RWPE2 (cell line): ENCODE measurements at regions not wholly inside any gene's neighbourhood (a gene's known extent, or its start where the extent isn't known, plus 50 kb on each side); places are given as distances from the start of the nearest gene placed in this dataset.

ENCODE experiments used
- ATAC-seq: fragments of 200-7000 bp; cut with Tn5 transposase; 3 replicates; pipeline ENCODE4 v1.9.1; 2021; ENCODE audit warnings: low read depth
- DNase-seq: peaks from one replicate; pipeline ENCODE4 v3.0.0-alpha.2; 2020; ENCODE audit warnings: low spot score
- H3K27ac ChIP-seq: fragments of 450-650 bp; 2 replicates; pipeline ENCODE4 v1.5.1; 2017; ENCODE audit warnings: mild to moderate bottlenecking; ENCODE audit not compliant: poor library complexity, severe bottlenecking
- H3K27me3 ChIP-seq: fragments of 250-450 bp; sonication (Bioruptor Pico); 2 replicates; pipeline ENCODE4 v1.5.1; 2021; ENCODE audit warnings: mild to moderate bottlenecking, moderate library complexity; ENCODE audit not compliant: insufficient read depth, poor library complexity, severe bottlenecking
- H3K36me3 ChIP-seq: fragments of 250-450 bp; sonication (Bioruptor Pico); 2 replicates; pipeline ENCODE4 v1.5.1; 2020; ENCODE audit warnings: low read depth, mild to moderate bottlenecking, moderate library complexity
- H3K4me1 ChIP-seq: fragments of 250-450 bp; sonication (Bioruptor Pico); 2 replicates; pipeline ENCODE4 v1.5.1; 2021; ENCODE audit warnings: mild to moderate bottlenecking, moderate library complexity; ENCODE audit not compliant: insufficient read depth, poor library complexity, severe bottlenecking
- H3K4me3 ChIP-seq: fragments of 250-450 bp; sonication (Bioruptor Pico); 2 replicates; pipeline ENCODE4 v1.5.1; 2021; ENCODE audit warnings: mild to moderate bottlenecking, moderate library complexity; ENCODE audit not compliant: severe bottlenecking
- H3K9me3 ChIP-seq: fragments of 250-450 bp; sonication (Bioruptor Pico); 2 replicates; pipeline ENCODE4 v1.5.1; 2021; ENCODE audit warnings: mild to moderate bottlenecking, moderate library complexity; ENCODE audit not compliant: severe bottlenecking
- TF ChIP-seq, protein P1 (sequence below): fragments of 450-650 bp; IDR thresholded peaks from one replicate; pipeline ENCODE4 v1.5.1; 2017; ENCODE audit warnings: mild to moderate bottlenecking, moderate library complexity; ENCODE audit not compliant: poor library complexity, severe bottlenecking

DNA sequence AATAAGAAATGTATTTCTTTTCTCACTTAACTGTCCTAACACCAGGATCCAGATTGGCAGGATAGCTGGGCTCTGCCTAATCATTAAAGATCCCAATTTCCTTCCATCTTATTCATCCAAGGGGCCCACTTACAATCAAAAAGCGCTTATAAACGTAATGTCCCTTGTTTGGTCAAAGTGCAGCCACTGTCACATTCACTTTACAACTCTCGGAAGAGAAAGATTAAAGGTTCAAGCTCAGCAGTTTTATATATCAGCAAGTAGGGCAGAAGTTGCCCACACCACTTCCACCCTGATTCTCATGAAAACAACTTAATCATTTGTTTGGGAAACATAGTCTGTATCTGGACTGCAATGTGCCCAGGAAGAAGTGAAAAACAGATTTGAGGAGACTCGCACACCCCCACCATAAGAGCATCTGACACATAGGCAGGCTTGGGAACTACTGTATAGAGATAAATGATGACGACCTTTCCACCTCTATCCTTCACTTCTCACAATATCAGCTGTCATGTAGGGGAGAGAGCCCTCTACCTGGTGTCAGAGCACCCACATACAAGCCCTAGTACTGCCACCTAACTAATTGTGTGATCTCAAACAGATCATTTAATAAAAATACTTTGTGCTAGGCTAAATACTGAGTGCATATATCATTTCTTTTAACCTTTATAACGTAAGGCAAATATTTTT lies 80.8 kb downstream of the CAPZA3 start:
- H3K9me3 ChIP-seq, result no peaks in the 10 kb centered on the region
- no peaks in the 10 kb centered on the region for H3K4me1 ChIP-seq
- DNase-seq (no peak), ATAC-seq (no peak)
- no peak overlapping the region for H3K4me3 ChIP-seq
- TF ChIP-seq, protein P1, sequence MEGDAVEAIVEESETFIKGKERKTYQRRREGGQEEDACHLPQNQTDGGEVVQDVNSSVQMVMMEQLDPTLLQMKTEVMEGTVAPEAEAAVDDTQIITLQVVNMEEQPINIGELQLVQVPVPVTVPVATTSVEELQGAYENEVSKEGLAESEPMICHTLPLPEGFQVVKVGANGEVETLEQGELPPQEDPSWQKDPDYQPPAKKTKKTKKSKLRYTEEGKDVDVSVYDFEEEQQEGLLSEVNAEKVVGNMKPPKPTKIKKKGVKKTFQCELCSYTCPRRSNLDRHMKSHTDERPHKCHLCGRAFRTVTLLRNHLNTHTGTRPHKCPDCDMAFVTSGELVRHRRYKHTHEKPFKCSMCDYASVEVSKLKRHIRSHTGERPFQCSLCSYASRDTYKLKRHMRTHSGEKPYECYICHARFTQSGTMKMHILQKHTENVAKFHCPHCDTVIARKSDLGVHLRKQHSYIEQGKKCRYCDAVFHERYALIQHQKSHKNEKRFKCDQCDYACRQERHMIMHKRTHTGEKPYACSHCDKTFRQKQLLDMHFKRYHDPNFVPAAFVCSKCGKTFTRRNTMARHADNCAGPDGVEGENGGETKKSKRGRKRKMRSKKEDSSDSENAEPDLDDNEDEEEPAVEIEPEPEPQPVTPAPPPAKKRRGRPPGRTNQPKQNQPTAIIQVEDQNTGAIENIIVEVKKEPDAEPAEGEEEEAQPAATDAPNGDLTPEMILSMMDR, result no peak
- no peaks in the 10 kb centered on the region for H3K27me3 ChIP-seq
- no peak overlapping the region for H3K27ac ChIP-seq
- H3K36me3 ChIP-seq, result no peaks in the 10 kb centered on the region

DNA sequence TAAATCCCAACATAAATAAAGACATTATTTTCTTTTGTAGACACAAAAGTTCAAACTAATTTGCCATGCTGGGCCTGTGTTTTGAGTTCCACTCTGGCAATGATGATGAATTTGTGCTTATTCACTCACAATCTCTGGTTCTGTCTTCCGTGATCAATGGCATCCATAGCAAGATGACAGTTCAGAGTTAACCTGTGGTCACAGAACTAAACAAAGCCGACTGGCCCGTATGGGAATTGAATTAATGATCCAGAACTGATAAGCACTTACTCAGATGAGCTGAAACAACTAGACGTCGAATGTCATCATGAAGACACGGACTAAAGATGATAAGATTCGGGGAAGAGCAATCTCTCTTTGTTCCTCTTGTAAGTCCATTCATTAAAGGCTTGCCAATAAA lies 81.6 kb downstream of the CAPZA3 start:
- no peak overlapping the region for H3K4me3 ChIP-seq
- TF ChIP-seq, protein P1, result no peak
- H3K27ac ChIP-seq, result no peak overlapping the region
- H3K27me3 ChIP-seq, result no peaks in the 10 kb centered on the region
- no peaks in the 10 kb centered on the region for H3K4me1 ChIP-seq
- no peak for DNase-seq
- ATAC-seq, result no peak
- no peaks in the 10 kb centered on the region for H3K36me3 ChIP-seq
- H3K9me3 ChIP-seq, result no peaks in the 10 kb centered on the region

DNA sequence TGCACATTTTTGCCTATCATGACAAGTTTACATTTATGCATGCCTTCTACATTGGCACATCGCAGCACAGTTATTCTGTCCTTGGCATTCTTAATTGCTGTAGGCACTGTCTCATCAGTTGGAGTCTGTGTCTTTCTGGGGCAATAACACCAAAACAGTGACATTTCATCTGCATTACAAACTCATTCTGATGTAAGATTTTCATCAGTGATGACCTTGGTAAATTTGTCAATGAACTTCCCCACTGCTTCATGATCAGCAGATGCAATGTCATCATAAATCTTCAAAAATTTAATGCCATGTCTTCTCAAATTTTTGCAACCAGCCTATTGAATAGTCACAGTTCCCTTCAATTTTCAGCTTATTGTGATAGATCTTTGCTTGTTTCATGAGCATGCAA lies 85.5 kb downstream of the CAPZA3 start:
- no peak for DNase-seq
- Histone ChIP-seq H3K4me3 (no peak overlapping the region), H3K9me3 (no peaks in the 10 kb centered on the region), H3K27ac (no peak overlapping the region), H3K4me1 (no peaks in the 10 kb centered on the region), H3K27me3 (no peaks in the 10 kb centered on the region), H3K36me3 (no peaks in the 10 kb centered on the region)
- TF ChIP-seq, protein P1, result no peak
- no peak for ATAC-seq

DNA sequence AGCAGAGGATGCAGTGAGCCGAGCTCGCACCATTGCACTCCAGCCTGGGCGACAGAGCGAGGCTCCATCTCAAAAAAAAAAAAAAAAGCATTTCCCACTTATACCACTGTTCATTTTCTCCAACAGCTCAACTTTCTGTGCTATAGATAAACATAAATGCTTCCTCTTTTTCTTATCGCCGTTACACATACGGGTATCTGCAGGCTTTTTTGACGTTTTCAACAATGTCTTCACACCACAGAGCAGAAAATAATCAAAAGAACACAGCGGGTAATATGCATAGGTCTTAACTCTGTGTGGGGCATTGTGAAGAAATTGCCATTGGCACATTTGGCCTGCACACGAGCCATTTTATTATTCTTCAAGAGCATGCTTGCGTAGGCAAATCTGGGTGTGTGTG lies 86.4 kb downstream of the CAPZA3 start:
- no peak overlapping the region for H3K27ac ChIP-seq
- DNase-seq (no peak), ATAC-seq (no peak)
- H3K4me1 ChIP-seq, result no peaks in the 10 kb centered on the region
- TF ChIP-seq, protein P1, result no peak
- H3K27me3 ChIP-seq, result no peaks in the 10 kb centered on the region
- no peaks in the 10 kb centered on the region for H3K36me3 ChIP-seq
- no peaks in the 10 kb centered on the region for H3K9me3 ChIP-seq
- H3K4me3 ChIP-seq, result no peak overlapping the region

DNA sequence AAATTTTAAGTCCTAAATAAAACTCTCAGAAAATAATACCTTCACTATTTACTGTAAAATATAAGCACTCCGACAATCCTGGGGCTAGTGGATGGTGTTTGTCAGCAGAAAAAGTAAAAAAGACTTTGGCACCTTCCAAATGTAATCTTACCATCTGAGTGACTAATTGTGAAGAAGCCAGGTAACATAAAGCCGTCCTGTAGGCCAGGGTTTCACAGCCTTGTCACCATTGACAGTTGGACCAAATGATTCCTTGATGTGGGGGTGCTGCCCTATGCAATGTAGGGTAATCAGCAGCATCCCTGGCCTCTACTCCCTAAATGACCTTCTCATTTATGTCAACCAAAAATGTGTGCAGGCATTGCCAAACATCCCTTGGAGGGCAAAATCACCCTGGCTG lies 87.2 kb downstream of the CAPZA3 start:
- Histone ChIP-seq H3K4me1 (no peaks in the 10 kb centered on the region), H3K9me3 (no peaks in the 10 kb centered on the region), H3K27ac (no peak overlapping the region), H3K36me3 (no peaks in the 10 kb centered on the region), H3K27me3 (no peaks in the 10 kb centered on the region), H3K4me3 (no peak overlapping the region)
- TF ChIP-seq, protein P1, result no peak
- DNase-seq, result no peak
- ATAC-seq, result no peak
